Skeletal muscle cell (primary cell): ENCODE measurements at regions not wholly inside any gene's neighbourhood (a gene's known extent, or its start where the extent isn't known, plus 50 kb on each side); places are given as distances from the start of the nearest gene placed in this dataset.
"Not testable (repeated sequence)": the region's sequence is repeated elsewhere in the genome, so short reads cannot be mapped to it uniquely, and the experiment has no call there.

Experiments
- DNase-seq: peaks from one replicate; pipeline ENCODE4 v3.0.0-alpha.2; 2010; ENCODE audit warnings: low read depth
- H3K4me3 ChIP-seq: 2 replicates; pipeline ENCODE4 v1.5.1; 2011; ENCODE audit warnings: low read depth, mild to moderate bottlenecking, control low read depth, low read length, moderate library complexity

DNA sequence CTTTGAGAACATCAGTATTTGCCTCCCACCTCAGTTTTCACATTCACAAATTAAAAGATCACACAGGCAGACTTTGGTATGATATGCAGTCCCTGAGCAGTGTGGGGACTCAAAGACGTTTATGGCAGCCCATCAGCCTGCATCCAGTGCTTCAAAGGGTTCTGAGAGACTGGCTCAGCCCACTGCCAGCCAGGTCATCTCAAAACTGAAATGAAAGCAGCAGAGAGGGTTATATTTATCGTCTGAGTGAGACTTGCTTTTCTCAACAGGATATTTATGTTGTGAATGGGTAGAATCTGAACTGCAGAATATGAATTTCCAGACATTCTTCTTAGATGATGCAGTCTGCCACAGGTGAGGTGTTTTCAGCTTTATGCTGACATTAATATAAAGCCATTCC lies 159.8 kb downstream of the NRN1 start:
- no peak for DNase-seq
- no peak overlapping the region for H3K4me3 ChIP-seq

DNA sequence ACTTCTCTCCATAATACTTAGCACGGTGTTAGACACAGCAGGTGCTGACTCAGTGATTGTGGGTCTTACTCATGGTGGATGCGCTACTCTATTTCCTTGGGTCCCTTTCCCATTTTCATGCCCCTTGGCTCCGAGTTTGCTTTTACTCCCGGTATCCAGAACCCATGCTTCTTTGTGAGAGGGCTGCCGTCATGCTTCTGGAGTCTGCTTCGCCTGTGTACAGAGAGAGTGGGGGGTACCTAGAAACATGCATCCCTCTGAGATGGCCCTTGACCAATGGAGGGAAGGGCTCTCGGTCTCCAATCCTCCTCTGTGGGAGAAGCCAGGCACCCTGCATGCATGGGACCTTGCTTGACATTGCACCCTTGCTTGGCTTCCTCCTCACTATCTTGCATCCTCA lies 160.4 kb downstream of the NRN1 start:
- H3K4me3 ChIP-seq, result no peak overlapping the region
- DNase-seq, result no peak

DNA sequence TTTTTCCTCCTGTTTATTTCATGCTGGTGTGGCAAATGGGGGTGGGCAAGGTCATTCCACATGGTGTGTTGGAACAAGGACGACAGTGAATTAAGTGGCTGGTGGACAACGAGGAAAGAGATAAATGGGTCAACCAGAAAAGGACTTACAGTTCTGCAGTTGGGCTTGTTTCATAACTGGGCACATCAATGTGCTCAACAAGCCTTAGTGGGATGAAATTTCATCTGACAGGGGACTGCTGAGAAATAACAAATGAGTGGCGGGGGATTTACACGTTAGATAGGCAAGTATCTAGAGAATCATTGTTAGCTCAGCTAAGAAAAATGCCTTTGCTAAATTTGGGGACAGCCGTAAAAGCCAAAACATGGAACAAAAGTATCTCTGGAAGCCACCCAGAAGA lies 163.6 kb downstream of the NRN1 start:
- no peak overlapping the region for H3K4me3 ChIP-seq
- no peak for DNase-seq

DNA sequence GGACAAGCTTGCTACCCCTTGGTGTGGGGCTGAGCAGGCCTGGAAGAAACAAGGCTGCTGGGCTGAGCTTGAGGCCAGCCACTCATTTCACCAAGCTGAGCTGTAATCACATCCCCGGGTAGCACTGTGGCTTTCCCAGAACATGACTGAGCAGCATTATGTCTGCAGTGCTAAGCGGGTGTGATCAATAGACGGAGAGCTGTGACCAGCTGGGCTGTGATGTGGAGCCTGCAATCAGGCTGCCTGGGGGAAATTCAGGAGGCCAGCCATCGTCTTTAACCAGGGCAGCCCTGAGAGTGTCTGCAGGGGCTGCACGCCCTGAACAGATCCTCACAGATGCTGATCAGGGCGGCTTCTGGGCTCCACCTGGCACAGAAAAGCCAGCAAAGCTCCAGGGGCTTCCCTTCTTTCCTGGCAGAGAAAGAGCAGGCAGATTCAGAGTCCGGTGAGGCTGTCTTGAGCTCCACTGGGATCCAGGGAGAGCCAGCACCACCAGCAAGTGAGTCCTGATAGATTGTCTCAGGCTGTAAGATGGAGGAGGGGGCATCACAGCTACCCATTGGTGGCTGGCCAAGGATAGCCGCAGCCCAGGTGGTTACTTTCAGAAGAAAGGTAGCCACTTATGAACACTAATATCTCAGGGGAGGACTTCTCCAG lies 165.9 kb downstream of the NRN1 start:
- no peak for DNase-seq
- no peak overlapping the region for H3K4me3 ChIP-seq

DNA sequence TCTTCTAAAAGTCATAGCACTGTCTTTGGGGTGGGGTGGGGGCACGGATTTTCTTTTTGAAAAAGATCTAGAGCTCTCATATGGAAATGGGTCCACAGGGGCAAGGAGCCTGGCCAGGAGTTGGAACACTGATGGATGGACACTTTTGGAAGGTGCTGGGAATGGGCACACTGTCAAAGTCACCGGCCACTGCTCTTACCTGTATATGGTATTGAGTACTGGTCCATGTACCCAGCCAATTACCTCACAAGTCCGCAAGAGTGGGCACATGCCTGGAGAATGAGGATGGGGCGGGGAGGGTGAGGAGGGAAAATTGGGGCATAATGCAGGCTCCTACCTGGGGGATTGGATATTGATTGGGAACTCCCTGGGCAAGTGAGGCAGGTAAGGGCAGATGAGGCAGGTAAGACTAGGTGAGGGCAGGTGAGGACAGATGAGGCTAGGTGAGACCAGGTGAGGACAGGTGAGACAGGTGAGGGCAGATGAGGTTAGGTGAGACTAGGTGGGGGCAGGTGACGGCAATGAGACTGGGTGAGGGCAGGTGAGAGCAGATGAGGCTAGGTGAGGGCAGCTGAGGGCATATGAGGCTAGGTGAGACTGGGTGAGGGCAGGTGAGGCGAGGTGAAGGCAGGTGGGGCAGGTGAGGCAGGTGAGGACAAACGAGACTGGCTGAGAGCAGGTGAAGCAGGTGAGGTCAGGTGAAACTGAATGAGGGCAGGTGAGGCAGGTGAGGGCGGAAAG lies 167.9 kb downstream of the NRN1 start:
- no peak for DNase-seq
- H3K4me3 ChIP-seq, result no peak overlapping the region

DNA sequence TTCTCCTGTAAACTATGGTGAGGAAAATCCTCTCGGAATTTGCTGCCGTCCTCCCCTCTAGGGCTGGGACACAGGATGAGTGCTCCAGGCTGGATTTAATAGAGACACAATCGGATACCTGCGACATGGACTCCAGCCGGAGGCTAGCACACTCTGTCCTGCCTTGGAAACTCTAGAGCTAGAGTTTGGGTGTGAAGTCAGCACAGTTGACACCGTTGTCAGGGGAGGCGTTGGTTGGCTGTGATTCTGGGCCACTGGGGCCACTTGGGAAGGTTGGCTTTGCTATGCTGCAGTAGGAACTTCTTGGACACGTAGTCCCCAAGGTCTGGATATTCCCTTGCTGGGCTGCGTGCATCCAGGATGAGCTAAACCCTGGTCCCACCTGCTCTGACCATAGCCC lies 169.4 kb downstream of the NRN1 start:
- DNase-seq, result no peak
- H3K4me3 ChIP-seq, result no peak overlapping the region

DNA sequence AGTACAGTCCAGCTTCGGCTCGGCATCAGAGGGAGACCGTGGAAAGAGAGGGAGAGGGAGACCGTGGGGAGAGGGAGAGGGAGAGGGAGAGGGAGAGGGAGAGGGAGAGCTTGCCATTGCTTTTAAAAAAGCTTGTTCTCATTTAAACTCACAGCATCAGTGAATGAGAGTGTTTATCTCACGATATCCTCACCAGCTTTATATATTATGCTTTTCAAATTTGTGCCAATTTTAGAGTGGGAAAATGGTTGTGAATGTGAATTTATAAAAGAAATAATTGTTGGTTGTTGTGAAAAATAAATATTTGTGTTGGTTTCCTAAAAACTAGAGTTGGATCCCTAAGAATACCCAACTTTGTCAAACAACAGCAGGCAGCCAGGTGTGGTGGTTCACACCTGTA lies 170.1 kb downstream of the NRN1 start:
- DNase-seq, H3K4me3 ChIP-seq: not testable (repeated sequence)

DNA sequence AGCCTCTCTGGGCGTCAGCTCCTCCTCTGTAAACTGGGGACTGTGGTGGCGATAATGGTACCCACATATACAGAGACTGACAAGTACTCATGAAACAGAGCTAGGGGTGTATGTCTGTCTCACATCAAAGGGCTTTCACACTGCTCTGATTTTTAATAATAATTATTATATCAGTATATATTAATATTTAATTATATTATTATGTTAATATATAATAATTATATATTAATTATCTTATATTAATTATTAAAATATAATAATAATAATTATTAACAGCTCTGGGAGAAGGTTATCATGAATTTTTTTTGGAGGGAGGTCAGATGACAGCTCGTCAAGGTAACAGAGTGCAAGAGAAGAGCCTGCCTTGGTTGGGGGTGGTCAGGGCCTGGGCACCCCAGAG lies 173.6 kb downstream of the NRN1 start:
- H3K4me3 ChIP-seq, result no peak overlapping the region
- no peak for DNase-seq

DNA sequence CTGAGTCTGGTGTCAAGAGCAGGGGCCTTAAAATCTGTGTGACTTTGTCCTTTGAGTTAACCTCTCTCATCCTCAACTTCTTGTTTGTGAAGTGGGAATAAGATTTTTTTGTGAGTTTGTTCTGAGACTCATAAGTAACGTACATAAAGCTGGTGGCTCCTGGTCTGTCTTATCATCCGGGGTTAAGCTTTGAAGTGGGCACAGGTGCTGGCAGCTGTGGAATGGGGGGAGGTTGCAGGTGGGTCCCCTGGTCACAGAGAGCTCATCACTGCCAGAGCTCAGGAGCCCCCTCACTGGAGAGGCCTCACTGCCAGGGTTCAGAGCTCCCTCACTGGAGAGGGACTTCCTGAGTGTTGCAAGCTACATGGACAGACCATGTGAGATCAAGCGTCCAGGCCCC lies 174.1 kb downstream of the NRN1 start:
- H3K4me3 ChIP-seq, result no peak overlapping the region
- no peak for DNase-seq

DNA sequence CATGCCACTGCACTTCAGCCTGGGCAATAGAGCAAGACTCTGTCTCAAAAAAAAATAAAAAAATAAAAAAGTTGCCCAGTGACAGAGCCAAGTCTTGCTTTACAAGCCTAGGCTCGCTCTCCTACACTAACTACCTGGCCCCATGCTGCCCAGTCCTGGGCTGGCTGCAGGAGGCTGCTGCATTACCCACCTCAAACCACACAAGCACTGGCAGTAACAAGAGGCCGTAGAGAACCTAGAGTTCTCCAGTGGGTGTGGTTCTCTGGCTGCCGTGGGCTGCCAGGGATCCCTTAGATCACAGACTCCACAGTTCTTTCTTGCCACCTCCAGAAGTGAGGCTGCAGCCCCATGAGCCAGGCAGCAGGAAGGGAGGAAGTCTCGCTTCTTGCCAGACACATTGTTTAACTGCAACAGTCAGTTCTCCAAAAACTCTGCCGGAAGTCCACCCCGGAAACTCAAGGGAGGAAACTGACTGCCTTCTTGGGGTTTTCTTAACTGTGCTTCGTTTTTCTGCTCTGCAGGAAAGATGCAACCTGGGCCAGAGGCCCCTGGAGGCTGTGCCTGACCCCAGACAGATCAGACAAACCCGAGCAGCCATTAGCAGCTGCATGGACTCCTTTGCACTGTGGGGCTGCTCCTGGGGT lies 175.4 kb downstream of the NRN1 start:
- DNase-seq, H3K4me3 ChIP-seq: not testable (repeated sequence)

DNA sequence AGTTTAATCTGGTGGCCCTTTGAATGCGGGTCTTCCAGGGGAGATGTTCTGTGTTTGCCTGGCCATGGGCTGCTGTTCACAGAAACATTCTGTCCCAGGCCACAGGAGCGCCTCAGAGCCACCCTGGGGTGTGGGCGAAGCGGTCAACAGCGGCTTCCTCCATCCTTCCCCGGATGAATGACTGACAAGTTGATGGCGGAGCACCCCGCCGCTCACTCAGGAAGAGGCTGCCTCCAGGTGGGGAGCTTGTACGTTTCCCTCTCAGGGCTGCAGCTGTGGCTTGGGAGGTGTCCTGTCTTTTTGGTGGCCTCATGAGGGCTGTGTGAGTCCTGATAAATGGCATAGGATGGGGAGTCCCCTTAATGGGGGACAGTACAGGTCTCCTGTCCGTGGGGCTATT lies 178.4 kb downstream of the NRN1 start:
- no peak overlapping the region for H3K4me3 ChIP-seq
- DNase-seq, result no peak

DNA sequence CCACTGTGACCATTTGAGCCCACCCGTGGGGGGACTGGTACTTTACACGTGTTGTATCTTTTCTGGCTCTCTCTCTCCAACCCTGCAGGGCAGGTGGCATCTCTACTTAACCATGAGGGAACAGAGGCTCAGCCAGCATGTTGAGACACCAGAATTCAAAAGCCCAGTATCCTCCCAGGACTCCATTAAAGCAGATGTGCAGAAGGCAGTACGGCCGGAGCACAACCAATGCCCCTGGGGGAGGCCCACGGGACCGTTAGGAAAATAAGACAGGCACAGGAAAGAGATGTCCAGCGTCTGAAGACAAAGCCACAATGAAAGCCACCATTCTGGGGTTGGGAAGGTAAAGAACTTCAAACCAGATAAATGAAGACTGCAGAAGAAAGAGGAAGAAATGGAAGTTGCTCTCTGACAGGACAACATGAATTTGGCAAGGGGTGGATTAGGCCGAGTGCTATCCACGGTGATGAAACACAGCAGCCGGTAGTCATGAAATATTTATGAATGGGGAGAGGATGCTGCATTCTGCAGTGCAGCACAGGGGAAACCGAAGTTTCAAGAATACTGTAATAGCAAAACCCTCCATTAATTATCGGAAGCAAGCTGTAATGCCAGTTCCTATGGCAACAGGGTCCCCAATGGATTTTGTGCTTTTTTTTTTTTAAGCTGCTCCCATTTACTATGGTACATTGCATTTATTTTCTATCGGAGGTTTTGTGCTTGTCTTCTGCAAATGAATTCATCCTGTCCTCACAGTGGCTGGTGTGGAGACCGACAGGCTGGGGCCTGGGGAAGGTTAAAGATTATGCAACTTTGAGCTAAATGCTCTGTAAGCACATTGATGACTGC lies 179.4 kb downstream of the NRN1 start:
- DNase-seq, result no peak
- no peak overlapping the region for H3K4me3 ChIP-seq

DNA sequence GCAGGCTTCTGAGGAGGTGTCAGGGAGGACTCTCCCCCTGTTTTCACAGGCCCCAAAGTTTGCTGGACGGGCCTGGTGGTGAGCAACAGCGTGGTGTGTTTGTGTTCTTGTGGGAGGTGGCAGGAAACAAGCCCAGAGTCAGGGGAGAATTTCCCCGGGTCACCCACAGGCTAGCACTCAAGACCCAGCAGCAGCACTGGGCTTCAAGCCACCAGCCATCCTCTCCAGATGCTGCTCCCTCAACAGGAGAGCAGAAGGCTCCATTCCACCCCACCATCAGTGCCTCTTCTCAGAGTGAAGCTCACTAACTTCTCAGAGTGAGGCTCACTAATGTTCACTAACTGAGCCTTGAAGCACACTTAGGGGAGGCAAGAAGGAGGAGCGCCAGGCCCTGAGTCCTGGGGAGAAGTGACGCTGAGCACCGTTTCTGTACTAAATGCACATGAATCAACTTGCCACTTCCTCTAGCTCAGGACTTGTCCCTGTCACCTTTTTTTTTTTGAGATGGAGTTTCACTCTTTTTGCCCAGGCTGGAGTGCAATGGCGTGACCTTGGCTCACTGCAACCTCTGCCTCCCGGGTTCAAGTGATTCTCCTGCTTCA lies 182.2 kb downstream of the NRN1 start:
- not testable (repeated sequence) for H3K4me3 ChIP-seq, DNase-seq
